NT2/D1 (cell line): ENCODE measurements at regions not wholly inside any gene's neighbourhood (a gene's known extent, or its start where the extent isn't known, plus 50 kb on each side); places are given as distances from the start of the nearest gene placed in this dataset.

Experiments
- DNase-seq: peaks from one replicate; pipeline ENCODE4 v3.0.0-alpha.2; 2011; ENCODE audit warnings: low read depth, low spot score
- H3K27me3 ChIP-seq: 2 replicates; pipeline ENCODE4 v1.6.0; 2011; ENCODE audit warnings: mild to moderate bottlenecking; ENCODE audit not compliant: insufficient read length, insufficient read depth
- H3K36me3 ChIP-seq: 2 replicates; pipeline ENCODE4 v1.6.1; 2011; ENCODE audit warnings: mild to moderate bottlenecking, low read length, mixed read lengths; ENCODE audit not compliant: insufficient read depth, insufficient read length
- H3K4me1 ChIP-seq: 2 replicates; pipeline ENCODE4 v1.5.1; 2011; ENCODE audit not compliant: insufficient read depth, insufficient read length
- H3K4me3 ChIP-seq: 2 replicates; pipeline ENCODE4 v1.5.1; 2011; ENCODE audit warnings: low read depth; ENCODE audit not compliant: insufficient read length
- H3K9ac ChIP-seq: 2 replicates; pipeline ENCODE4 v1.6.0; 2011; ENCODE audit warnings: low read depth; ENCODE audit not compliant: insufficient read length
- H3K9me3 ChIP-seq: 2 replicates; pipeline ENCODE4 v1.5.1; 2011; ENCODE audit warnings: mild to moderate bottlenecking, low read length; ENCODE audit not compliant: insufficient read depth
- SUZ12 ChIP-seq: IDR thresholded peaks from 2 replicates; pipeline ENCODE4 v1.6.1; 2011; ENCODE audit not compliant: insufficient read length, insufficient read depth; ENCODE audit errors: extremely low read depth
- YY1 ChIP-seq: IDR thresholded peaks from 2 replicates; pipeline ENCODE4 v1.6.1; 2011; ENCODE audit not compliant: insufficient read length, insufficient read depth
- ZNF274 ChIP-seq: IDR thresholded peaks from 2 replicates; pipeline ENCODE4 v1.6.1; 2011; ENCODE audit warnings: mild to moderate bottlenecking, low read depth, low read length

GRCh38 chr6:51462896-51463295 lies 624.5 kb downstream of the PKHD1 start:
- Histone ChIP-seq H3K9me3 (no peaks in the 10 kb centered on the region), H3K9ac (no peak overlapping the region), H3K4me1 (no peaks in the 10 kb centered on the region), H3K27me3 (no peaks in the 10 kb centered on the region), H3K36me3 (no peaks in the 10 kb centered on the region), H3K4me3 (no peak overlapping the region)
- no peak for DNase-seq
- no peak for TF ChIP-seq YY1
- TF ChIP-seq SUZ12: no peak
- TF ChIP-seq ZNF274: no peak

GRCh38 chr6:51463321-51463720 lies 624.1 kb downstream of the PKHD1 start:
- Histone ChIP-seq H3K4me3 (no peak overlapping the region), H3K9ac (no peak overlapping the region), H3K36me3 (no peaks in the 10 kb centered on the region), H3K27me3 (no peaks in the 10 kb centered on the region), H3K9me3 (no peaks in the 10 kb centered on the region), H3K4me1 (no peaks in the 10 kb centered on the region)
- no peak for TF ChIP-seq ZNF274
- TF ChIP-seq SUZ12: no peak
- TF ChIP-seq YY1: no peak
- no peak for DNase-seq

- no peak for DNase-seq
- H3K4me1 ChIP-seq: no peaks in the 10 kb centered on the region
- no peaks in the 10 kb centered on the region for H3K9me3 ChIP-seq
- no peaks in the 10 kb centered on the region for H3K27me3 ChIP-seq
- H3K9ac ChIP-seq: no peak overlapping the region
- H3K4me3 ChIP-seq: no peak overlapping the region
- no peak for TF ChIP-seq SUZ12
- TF ChIP-seq YY1: no peak
- TF ChIP-seq ZNF274: no peak
- H3K36me3 ChIP-seq: no peaks in the 10 kb centered on the region
Measured at GRCh38 chr6:51464956-51465355, 622.5 kb downstream of the PKHD1 start.

- Histone ChIP-seq H3K9ac (no peak overlapping the region), H3K27me3 (no peaks in the 10 kb centered on the region), H3K4me3 (no peak overlapping the region), H3K36me3 (no peaks in the 10 kb centered on the region), H3K4me1 (no peaks in the 10 kb centered on the region), H3K9me3 (no peaks in the 10 kb centered on the region)
- no peak for DNase-seq
- TF ChIP-seq ZNF274 (no peak), YY1 (no peak), SUZ12 (no peak)
Measured at GRCh38 chr6:51466427-51466826, 621.0 kb downstream of the PKHD1 start.

GRCh38 chr6:51467231-51467952 lies 620.0 kb downstream of the PKHD1 start:
- no peak for TF ChIP-seq SUZ12
- no peak for TF ChIP-seq ZNF274
- TF ChIP-seq YY1: no peak
- H3K9ac ChIP-seq: no peak overlapping the region
- no peaks in the 10 kb centered on the region for H3K36me3 ChIP-seq

GRCh38 chr6:51468704-51469103 lies 618.7 kb downstream of the PKHD1 start:
- H3K36me3 ChIP-seq: no peaks in the 10 kb centered on the region
- no peak for DNase-seq
- no peak overlapping the region for H3K4me3 ChIP-seq
- TF ChIP-seq YY1 (no peak), ZNF274 (no peak), SUZ12 (no peak)
- H3K27me3 ChIP-seq: no peaks in the 10 kb centered on the region
- no peaks in the 10 kb centered on the region for H3K9me3 ChIP-seq
- H3K9ac ChIP-seq: no peak overlapping the region
- H3K4me1 ChIP-seq: no peaks in the 10 kb centered on the region

More at GRCh38 chr6:51467231-51467952, 620.0 kb downstream of the PKHD1 start:
- no peaks in the 10 kb centered on the region for H3K27me3 ChIP-seq
- no peaks in the 10 kb centered on the region for H3K4me1 ChIP-seq
- H3K4me3 ChIP-seq: no peak overlapping the region
- no peak for DNase-seq
- no peaks in the 10 kb centered on the region for H3K9me3 ChIP-seq

- TF ChIP-seq SUZ12 (no peak), YY1 (no peak), ZNF274 (no peak)
- no peak overlapping the region for H3K4me3 ChIP-seq
- H3K36me3 ChIP-seq: no peaks in the 10 kb centered on the region
- H3K9ac ChIP-seq: no peak overlapping the region
- H3K27me3 ChIP-seq: no peaks in the 10 kb centered on the region
- no peaks in the 10 kb centered on the region for H3K9me3 ChIP-seq
- DNase-seq: no peak
- H3K4me1 ChIP-seq: no peaks in the 10 kb centered on the region
Measured at GRCh38 chr6:51472745-51473487, 614.5 kb downstream of the PKHD1 start.
